ENCODE measurements at regions not wholly inside any gene's neighbourhood (a gene's known extent, or its start where the extent isn't known, plus 50 kb on each side); places are given as distances from the start of the nearest gene placed in this dataset.
"Not testable (repeated sequence)": the region's sequence is repeated elsewhere in the genome, so short reads cannot be mapped to it uniquely, and the experiment has no call there.

- no peak for DNase-seq
Measured at GRCh38 chrX:44096666-44097065, 123.5 kb upstream of the NDP start.

- no peak for DNase-seq
Measured at GRCh38 chrX:44094821-44095530, 121.8 kb upstream of the NDP start.

- DNase-seq = no peak
Measured at GRCh38 chrX:44093431-44093830, 120.2 kb upstream of the NDP start.

- DNase-seq = no peak
Measured at GRCh38 chrX:44092778-44093177, 119.6 kb upstream of the NDP start.

DNA sequence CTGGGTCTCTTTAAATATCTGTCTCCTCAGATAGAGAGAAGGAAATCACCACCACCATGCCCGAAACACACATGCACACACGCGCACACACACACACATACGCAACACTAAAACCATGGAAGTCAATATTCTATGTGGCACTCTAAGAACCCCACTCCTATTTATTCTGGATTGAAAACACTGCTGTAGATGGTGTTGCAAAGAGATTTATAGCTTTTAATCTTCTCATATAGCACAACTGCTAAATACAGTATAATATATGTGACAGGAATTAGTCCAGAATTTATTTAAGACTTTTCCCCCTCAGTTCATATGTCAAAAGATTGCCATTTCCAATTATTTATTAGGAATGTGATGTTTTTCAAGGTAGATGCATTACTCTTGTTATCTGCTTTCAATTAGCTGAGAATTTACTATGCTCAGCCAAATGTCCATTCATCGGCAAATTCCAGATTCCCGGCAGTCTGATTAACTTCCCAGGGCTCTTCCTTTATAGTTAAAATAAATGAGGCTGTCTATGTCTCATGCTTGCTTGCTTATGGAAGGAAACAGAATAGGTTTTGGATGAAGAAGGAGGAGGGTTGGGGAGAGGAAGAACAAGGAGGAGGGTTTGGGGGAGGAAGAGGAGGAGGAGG is 115.4 kb upstream of the NDP start:
- DNase-seq = no peak

DNA sequence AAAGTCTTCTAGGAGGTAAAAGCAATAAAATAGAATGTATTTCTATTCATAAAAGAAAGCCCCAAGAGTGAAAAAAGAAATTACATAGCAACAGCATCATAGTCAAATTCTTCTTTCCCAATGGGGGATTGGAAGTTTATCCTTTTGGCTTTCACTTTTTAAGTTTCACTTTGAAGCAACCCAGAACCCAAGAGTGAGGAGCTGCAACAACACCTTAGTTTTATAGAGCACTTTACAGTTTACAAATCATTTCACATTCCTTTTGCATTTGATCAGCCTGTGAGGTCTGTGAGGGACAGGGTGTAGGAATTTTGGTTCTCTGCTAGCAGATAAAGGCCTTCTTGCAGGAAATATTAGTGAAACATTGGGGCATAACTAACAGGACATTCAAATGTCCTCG is 112.0 kb upstream of the NDP start:
- DNase-seq = no peak

- DNase-seq = no peak
Measured at GRCh38 chrX:44082829-44083228, 109.6 kb upstream of the NDP start.

GRCh38 chrX:44080083-44080482 is 106.9 kb upstream of the NDP start:
- no peak for DNase-seq

DNA sequence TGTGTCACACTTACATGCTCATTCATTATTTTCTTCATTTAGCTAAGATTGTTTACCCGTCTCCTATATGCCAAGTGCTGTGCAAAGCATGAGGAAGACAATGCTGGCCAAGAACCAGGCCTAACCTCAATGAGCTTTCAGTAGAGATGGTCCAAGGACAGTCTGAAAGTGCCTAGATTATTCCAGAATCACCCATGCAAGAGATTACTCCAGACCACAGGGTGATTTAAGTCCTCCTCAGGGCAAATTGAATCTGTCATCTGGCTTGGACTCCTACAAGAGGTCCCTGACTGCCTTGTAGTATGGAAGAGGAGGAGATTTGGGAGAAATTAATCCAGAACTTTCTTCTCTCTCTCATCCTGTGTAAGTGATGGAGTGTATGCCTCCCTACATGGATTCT is 99.4 kb upstream of the NDP start:
- no peak for DNase-seq

DNA sequence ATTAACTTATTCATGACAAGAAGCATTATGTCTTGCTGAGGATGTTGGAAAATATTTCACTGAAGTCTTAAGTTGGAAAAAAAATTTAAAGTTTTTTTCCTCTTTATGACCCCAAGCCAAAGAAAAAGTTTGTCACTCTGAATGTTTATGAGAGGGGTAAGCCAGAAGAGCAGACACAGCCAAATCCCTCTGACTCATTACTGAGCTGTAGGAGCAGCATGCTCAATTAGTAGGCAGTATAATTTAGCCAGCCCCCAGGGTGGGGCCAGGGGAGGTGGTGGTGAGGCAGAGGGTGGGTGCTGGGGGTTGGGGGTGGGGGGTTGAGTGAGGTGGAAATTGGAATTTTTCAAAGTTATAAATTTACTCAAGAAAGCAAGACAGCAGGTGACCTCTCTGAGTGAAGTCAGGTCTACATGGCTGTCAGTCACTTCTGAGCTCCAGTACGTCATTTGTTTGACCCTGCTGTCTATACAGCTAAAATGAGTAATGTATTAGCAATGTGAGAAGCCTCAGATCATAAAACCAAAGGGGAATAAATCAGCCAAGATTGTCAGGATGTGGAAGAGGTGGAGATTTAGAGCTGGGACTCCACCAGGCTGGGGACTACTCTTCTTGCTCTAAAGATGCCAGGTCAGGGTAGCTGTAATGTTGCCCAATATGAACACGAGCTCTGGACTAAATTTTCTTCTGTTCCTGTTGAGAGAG is 98.8 kb upstream of the NDP start:
- no peak for DNase-seq

- no peak for DNase-seq
Measured at GRCh38 chrX:44071070-44071645, 98.0 kb upstream of the NDP start.

GRCh38 chrX:44068043-44068442 is 94.9 kb upstream of the NDP start:
- no peak for DNase-seq

- DNase-seq = no peak
Measured at GRCh38 chrX:44063606-44064005, 90.4 kb upstream of the NDP start.

- DNase-seq = no peak
Measured at GRCh38 chrX:44062840-44063239, 89.7 kb upstream of the NDP start.

GRCh38 chrX:44061968-44062614 is 88.9 kb upstream of the NDP start:
- DNase-seq = no peak

- DNase-seq = no peak
Measured at GRCh38 chrX:44060221-44060620, 87.0 kb upstream of the NDP start.

DNA sequence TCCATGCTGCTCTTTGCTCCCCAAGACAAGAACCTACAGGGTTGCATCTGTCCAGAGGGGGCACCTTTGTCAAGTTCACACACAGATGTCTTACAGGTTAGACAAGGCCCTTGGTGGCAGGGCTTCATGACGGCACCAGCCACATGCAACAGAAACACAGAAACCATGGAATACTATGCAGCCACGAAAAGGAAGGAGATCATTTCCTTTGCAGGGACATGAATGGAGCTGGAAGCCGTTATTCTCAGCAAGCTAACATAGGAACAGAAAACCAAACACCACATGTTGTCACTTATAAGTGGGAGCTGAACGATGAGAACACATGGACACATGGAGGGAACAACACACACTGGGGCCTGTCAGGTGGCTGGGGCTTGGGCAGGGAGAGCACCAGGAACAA is 85.1 kb upstream of the NDP start:
- DNase-seq = no peak

DNA sequence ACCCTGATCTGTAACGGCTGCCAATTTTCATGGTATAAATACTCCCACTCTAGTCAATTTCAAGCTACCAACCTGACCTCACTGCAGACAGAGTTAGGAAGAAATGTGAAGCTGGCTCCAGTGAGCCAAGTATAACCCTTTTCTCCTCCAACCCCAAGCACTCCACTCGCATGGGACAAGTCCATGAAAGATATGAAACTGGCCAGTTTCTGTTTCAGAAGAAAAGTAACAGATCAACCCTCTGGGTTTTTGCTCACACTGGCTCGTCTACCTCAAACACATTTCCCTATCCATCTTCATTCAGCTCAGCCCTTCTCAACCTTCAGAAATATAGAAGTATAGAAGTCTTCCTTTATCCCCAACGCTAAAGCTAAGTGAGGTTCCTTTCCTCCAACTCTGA is 82.4 kb upstream of the NDP start:
- no peak for DNase-seq

GRCh38 chrX:44054863-44055601 is 81.8 kb upstream of the NDP start:
- DNase-seq = no peak

DNA sequence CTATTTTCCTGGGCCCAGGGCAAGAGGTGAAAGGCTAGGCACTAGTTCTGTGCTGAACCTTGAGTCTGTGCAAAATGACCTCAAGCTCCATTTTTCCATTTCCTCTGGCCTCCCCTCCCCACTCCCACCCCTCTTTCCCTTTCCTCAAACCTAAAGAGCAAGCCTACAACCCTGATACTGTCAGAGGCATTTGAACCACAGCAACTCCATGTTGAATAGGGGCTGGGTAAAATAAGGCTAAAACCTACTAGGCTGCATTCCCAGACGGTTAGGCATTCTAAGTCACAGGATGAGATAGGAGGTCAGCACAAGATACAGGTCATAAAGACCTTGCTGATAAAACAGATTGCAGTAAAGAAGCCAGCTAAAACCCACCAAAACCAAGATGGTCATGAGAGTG is 71.9 kb upstream of the NDP start:
- DNase-seq = not testable (repeated sequence)

DNA sequence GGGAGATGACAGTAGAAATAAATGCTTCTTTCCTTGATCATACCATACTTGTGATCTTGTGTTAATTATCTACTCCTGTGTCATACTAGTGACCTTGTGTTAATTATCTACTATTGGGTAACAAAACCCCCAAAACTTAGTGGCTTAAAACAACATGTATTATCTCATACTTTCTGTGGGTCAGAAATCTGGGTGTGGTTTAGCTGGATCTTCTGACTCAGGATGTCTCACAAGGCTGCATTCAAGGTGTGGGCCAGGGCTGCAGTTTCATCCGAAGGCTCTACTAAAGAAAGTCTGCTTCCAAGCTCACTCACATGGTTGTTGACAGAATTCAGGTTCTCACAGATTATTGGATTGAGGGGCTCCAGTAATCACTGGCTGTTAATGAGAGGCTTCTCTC is 70.3 kb upstream of the NDP start:
- no peak for DNase-seq

DNA sequence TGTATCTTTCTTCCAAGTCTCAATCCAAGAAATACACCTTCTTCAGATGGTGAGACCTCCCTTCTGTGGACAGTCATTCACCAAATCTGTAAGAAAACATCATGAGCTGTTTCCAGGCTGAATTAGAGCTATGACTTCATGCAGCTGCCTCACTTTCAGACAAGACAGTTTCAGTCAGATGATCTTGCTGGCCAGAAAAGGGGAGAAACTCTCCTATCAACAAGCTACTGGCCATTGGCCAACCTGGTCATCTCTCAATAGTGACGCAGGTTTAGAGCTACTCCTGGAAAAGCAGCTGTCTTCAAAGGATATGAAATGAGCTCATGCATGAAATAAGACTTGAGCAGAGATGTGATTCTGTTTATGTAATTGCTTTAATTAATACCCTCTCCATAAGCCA is 69.6 kb upstream of the NDP start:
- DNase-seq = no peak

Data from muscle of arm (tissue), 1 donor.